ENCODE measurements at regions not wholly inside any gene's neighbourhood (a gene's known extent, or its start where the extent isn't known, plus 50 kb on each side); places are given as distances from the start of the nearest gene placed in this dataset.

DNA sequence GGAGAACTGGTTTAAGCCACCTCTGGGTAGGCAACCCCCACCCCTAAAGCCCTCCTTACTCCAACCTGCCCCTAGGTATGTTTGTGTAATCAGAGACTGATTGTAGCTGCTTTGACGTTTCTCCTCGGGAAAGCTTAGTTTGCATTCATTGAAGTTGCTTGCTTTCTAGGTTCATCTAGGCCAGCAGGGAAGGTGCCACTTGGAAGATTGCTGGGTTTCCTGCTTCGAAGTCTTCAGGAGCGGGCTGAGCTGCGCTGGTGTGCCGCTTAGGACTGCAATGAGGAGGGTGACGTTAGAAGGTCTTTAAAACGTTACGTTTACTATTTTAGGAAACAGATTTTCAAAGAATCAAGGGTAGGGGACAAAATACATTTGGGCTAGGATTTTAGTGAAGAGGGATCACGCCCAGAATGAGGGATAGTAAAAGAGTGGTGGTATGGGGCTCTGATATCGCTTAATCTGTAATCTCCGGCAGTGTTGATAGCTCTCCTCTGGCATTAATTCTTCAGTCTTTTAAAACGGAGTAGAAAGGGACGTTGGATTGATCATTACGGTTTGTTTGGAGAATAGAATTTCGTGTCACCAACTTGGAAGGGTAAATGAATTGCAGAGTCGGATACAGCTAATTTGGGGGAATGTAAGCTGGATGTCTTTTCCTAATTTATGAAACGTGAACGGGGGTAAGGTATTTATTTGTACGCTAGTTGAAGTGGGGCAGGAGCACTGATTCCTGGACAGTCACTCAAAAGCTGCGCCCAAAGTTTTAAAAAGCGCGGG is 92.6 kb upstream of the PRDM1 start:
- CTCF ChIA-PET: interaction anchor here (0.6 to 1.9 kb wide), 4 partner anchors 16 to 562 kb away, joined by 3 to 6 read pairs (median 3); partner anchors contain the start of gene PRDM1
- POLR2A ChIA-PET (ENCODE audit: low non-redundant PET): interaction anchor here (0.6 kb wide), 1 partner anchor 551 kb away, joined by 4 read pairs; no protein-coding TSS in a partner anchor
- TF ChIP-seq, protein P1, sequence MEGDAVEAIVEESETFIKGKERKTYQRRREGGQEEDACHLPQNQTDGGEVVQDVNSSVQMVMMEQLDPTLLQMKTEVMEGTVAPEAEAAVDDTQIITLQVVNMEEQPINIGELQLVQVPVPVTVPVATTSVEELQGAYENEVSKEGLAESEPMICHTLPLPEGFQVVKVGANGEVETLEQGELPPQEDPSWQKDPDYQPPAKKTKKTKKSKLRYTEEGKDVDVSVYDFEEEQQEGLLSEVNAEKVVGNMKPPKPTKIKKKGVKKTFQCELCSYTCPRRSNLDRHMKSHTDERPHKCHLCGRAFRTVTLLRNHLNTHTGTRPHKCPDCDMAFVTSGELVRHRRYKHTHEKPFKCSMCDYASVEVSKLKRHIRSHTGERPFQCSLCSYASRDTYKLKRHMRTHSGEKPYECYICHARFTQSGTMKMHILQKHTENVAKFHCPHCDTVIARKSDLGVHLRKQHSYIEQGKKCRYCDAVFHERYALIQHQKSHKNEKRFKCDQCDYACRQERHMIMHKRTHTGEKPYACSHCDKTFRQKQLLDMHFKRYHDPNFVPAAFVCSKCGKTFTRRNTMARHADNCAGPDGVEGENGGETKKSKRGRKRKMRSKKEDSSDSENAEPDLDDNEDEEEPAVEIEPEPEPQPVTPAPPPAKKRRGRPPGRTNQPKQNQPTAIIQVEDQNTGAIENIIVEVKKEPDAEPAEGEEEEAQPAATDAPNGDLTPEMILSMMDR (conservative IDR thresholded peaks at IDR 0.05; ENCODE audit: low read depth): no peak
- no peak overlapping the region; the same call in 1 of the 2 replicates for H3K27ac ChIP-seq
- DNase-seq (ENCODE audit: low spot score): no peak

DNA sequence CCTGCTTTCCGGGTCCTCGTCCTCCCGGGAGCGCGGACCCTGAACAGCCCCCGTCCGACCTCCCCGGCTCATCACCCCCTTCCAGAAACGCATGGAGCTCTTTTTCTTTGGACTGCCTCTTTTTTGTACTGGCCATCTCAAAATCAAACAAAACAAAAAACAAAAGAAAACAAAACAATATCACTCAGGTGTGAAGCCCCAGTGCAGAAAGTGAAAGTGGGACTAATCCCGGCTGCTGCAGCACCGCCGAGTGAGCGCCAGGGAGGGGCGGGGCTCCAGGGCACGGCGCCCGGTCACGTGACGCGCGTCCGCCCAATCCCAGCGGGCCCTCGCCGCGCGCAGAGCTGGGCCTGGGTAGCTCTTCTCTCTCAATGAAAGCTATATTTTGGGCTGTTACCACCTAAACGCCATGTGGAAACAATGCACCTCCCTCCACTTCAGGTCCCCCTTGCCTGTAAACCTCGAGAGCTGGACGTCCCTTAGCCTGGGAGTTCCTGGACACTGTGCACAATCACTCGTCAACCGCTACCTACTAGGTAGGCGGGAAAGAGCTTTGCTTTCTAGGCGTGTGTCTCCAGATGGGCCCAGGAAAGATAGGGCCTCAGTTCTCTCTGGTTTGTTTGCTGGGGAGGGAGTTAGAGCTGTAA is 93.7 kb upstream of the PRDM1 start:
- TF ChIP-seq, protein P1 (conservative IDR thresholded peaks at IDR 0.05; ENCODE audit: low read depth): no peak
- ChIA-PET POLR2A (ENCODE audit: low non-redundant PET) (interaction anchor here (0.8 kb wide), 1 partner anchor 98 kb away, joined by 3 read pairs; no protein-coding TSS in a partner anchor), CTCF (interaction anchor here (0.5 to 1.9 kb wide), 7 partner anchors 24 to 561 kb away, joined by 3 to 6 read pairs (median 3); partner anchors contain the start of genes CRYBG1 and PRDM1)
- DNase-seq (ENCODE audit: low spot score): peak; percentile 97
- peak overlapping the region; percentile 62 for H3K27ac ChIP-seq

DNA sequence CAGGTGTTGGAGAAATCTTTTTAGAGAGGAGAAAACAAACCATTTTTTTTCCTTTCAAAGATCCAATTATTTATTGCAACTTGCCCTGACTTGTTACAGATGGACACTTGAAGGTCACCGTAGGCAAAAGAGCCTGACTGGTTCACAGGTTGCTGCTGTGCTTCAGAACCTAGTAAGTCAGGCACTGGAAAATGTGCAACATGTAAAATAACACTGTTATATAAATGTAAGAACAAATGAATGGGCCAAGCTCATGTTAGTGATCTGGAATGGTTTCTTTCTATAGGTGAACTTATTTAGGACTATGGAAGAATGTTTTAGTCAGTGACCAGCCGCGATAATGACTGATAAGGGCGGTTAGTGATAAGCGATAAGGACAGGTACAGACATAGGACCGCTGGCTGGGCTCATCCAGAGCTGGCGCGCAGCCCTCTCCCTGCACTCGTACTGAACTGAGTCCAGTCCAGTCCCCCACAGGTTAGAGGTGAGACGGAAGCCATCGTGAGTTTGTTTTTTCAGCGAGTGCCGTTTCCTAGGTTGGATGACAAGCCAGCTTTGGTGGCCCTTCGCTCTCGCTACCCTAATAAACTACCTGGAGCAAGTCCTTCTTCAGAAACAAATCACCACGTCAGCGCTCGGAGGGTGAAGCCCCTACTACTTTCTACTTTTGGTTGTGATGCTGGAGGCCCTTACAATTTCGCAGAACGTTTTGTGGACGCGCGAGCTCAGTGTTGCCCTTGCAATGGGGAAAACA is 94.4 kb upstream of the PRDM1 start:
- TF ChIP-seq, protein P1 (conservative IDR thresholded peaks at IDR 0.05; ENCODE audit: low read depth): no peak
- POLR2A ChIA-PET (ENCODE audit: low non-redundant PET): no interaction called here
- CTCF ChIA-PET: interaction anchor here (0.5 to 0.7 kb wide), 5 partner anchors 31 to 506 kb away, joined by 3 to 4 read pairs (median 3); partner anchors contain the start of gene CRYBG1
- peak; percentile 36 for DNase-seq (ENCODE audit: low spot score)
- peak overlapping the region; percentile 62 for H3K27ac ChIP-seq

DNA sequence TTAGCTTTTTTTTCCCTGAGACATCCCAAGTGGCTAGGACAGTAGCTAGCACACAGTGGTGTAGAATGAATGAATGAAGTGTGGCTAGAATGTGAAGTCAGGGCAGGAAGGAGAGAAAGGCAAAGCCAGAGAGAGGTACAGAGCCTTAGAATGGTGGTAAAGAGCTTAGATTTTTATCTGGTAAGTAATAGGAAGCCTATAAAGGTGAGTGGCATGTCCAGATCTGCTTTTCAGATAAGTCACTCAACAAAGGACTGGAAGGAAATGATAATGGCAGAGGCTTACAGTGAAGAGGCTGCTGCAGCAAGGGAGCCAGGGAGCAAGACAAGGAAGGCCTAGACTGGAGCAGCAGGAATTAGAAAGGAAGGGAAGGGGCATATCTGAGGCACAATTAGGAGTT is 96.0 kb upstream of the PRDM1 start:
- POLR2A ChIA-PET (ENCODE audit: low non-redundant PET): no interaction called here
- DNase-seq (ENCODE audit: low spot score): no peak
- CTCF ChIA-PET: no interaction called here
- TF ChIP-seq, protein P1 (conservative IDR thresholded peaks at IDR 0.05; ENCODE audit: low read depth): no peak
- H3K27ac ChIP-seq: no peak overlapping the region

DNA sequence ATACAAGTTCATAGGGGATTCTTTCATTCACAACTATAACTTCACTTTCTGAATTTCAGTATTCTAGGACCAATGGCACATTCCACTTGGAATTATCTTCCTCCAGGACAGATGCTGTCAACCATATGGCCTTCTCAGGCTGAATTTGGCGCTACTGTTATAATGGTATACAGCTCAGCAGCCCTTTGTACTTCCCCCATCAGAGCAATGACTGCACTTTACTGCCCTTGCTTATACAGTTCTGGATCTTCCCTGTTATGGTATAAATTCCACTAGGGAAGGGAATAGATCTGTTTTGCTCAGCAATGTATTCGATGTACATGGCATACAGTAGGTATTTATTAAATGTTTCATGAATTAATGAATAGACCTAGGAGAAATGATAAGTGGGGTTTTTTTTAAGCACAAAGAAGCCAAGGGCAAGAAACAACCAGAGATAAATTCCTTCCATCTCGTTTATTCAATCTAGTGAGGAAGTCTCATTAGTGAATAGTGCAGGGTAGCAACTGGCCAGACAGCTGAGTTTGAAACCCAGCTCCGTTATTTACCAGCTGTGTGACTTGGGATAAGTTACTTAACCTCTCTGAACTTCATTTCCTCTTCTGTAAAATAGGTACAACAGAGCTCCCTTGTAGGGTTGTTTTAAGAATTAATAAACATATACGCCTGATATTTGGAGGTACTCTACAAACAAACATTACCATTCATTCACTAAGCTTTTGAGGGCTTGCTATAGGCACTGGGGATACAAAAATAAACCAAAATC is 97.1 kb upstream of the PRDM1 start:
- TF ChIP-seq, protein P1 (conservative IDR thresholded peaks at IDR 0.05; ENCODE audit: low read depth): no peak

More for the DNA sequence above, 97.1 kb upstream of the PRDM1 start:
- no peak for DNase-seq (ENCODE audit: low spot score)
- CTCF ChIA-PET: no interaction called here
- H3K27ac ChIP-seq: no peak overlapping the region
- POLR2A ChIA-PET (ENCODE audit: low non-redundant PET): no interaction called here
